ENCODE measurements at regions not wholly inside any gene's neighbourhood (a gene's known extent, or its start where the extent isn't known, plus 50 kb on each side); places are given as distances from the start of the nearest gene placed in this dataset.

DNA sequence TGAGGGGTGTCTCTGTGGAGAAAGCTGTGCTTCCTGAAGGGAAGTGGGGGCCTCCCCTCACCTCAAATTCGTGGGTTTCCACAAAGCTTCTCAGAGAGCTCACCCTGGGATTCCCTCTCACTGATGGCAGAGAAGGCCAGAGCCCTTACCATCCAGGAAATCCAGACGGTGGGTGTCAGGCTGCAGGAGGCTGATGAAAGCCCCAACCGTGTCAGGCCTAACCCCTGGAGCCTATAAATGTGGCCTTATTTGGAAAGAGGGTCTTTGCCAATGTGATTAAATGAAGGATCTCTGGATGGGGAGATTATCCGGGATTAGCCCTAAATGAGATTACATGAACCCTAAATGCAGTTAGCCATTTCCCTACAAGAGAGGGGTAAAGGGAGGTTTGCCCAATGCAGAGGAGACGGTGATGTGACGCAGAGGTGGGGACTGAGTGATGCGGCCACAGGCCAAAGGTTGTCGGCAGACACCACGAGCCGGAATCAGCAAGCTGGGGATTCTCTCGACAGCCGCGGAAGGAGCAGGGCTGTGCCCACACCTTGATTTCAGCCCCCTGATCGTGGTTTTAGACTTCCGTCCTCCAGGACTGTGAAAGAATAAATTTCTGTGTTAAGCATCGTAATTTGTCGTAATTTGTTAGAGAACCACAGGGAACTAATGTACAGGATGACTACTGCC, 82.6 kb downstream of the TOMM20 start:
- TF ChIP-seq, protein P1, sequence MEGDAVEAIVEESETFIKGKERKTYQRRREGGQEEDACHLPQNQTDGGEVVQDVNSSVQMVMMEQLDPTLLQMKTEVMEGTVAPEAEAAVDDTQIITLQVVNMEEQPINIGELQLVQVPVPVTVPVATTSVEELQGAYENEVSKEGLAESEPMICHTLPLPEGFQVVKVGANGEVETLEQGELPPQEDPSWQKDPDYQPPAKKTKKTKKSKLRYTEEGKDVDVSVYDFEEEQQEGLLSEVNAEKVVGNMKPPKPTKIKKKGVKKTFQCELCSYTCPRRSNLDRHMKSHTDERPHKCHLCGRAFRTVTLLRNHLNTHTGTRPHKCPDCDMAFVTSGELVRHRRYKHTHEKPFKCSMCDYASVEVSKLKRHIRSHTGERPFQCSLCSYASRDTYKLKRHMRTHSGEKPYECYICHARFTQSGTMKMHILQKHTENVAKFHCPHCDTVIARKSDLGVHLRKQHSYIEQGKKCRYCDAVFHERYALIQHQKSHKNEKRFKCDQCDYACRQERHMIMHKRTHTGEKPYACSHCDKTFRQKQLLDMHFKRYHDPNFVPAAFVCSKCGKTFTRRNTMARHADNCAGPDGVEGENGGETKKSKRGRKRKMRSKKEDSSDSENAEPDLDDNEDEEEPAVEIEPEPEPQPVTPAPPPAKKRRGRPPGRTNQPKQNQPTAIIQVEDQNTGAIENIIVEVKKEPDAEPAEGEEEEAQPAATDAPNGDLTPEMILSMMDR (IDR thresholded peaks at IDR 0.05), result no peak
- no peaks in the 10 kb centered on the region for H3K9me3 ChIP-seq
- ATAC-seq (no peak), DNase-seq (no peak)
- WGBS, 2 donors, result 93 to 94% methylated on average over 17 of the region's 17 CpGs
- H3K27ac ChIP-seq, result peak overlapping the region in 5 of 10 donors; percentile 89 to 97 (median 92)
- H3K4me1 ChIP-seq, result peaks cover 5 to 48% (median 28%) of the 10 kb centered on the region in 9 donors
- H3K27me3 ChIP-seq, result no peaks in the 10 kb centered on the region
- intact Hi-C loops (cut with DNase I), result loop anchor here in 5 of 10 donors (5.0 to 10.0 kb wide), 4 partner anchors 34 to 51 kb away; no protein-coding TSS in a partner anchor
- H3K36me3 ChIP-seq, result no peaks in the 10 kb centered on the region
- H3K4me3 ChIP-seq, result no peak overlapping the region

DNA sequence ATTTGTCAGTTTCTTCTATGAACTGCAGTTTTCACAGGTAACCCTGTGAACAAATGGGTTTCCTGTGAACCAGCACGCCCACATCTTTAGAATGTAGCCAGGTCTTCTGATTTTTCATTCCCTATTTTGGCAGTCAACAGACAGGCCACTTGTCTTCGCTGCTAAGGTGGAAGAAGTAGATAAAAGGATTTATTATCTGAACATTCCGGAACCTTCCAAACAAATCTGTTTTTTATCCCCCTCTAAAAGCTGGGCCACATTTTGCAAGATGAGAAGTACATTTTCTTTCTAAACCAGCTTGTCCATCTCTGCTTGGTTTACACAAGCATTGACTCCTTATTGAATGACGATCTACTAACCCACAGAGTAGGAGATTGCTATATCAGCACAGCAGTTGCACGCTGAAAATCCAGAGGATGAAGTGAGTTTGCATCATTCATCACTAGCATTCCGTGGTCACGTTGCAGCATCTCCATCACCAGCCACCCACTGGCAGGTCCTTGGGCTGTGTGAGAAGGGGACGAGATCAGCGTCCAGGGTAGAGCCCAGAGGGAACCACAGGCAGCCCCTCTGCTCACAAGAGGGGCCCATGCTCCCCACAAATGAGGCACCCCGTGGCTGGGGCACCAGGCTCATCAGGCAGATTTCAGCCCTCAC, 83.5 kb downstream of the TOMM20 start:
- no peak overlapping the region for H3K4me3 ChIP-seq
- peaks cover 0 to 2% (median 0%) of the 10 kb centered on the region in 11 donors for H3K9me3 ChIP-seq
- H3K4me1 ChIP-seq, result peaks cover 5 to 46% (median 21%) of the 10 kb centered on the region in 9 donors
- ATAC-seq, result no peak
- TF ChIP-seq, protein P1 (IDR thresholded peaks at IDR 0.05), result no peak
- intact Hi-C loops (cut with DNase I), result loop anchor here in 5 of 10 donors (5.0 to 10.0 kb wide), 4 partner anchors 33 to 50 kb away; no protein-coding TSS in a partner anchor
- no peaks in the 10 kb centered on the region for H3K27me3 ChIP-seq
- no peak for DNase-seq
- no peaks in the 10 kb centered on the region for H3K36me3 ChIP-seq
- peak overlapping the region in 2 of 10 donors; percentile 92 to 95 for H3K27ac ChIP-seq
- WGBS, 2 donors, result 92 to 94% methylated on average over 10 of the region's 10 CpGs

- WGBS, 2 donors, result 91 to 94% methylated on average over 3 of the region's 3 CpGs
- intact Hi-C loops (cut with DNase I), result loop anchor here in 2 of 10 donors (5.0 to 10.0 kb wide), 2 partner anchors 36 to 48 kb away; no protein-coding TSS in a partner anchor
- ATAC-seq (no peak), DNase-seq (no peak)
- H3K4me3 ChIP-seq, result no peak overlapping the region
- no peaks in the 10 kb centered on the region for H3K27me3 ChIP-seq
- TF ChIP-seq, protein P1 (IDR thresholded peaks at IDR 0.05), result no peak
- H3K27ac ChIP-seq, result no peak overlapping the region
- peaks cover 0 to 20% (median 0%) of the 10 kb centered on the region in 11 donors for H3K9me3 ChIP-seq
- H3K36me3 ChIP-seq, result no peaks in the 10 kb centered on the region
- peaks cover 5 to 34% (median 14%) of the 10 kb centered on the region in 9 donors for H3K4me1 ChIP-seq
Measured at GRCh38 chr1:235043234-235043633, 85.4 kb downstream of the TOMM20 start.

GRCh38 chr1:235038701-235039100, 89.9 kb downstream of the TOMM20 start:
- H3K4me1 ChIP-seq, result peaks cover 0 to 16% (median 0%) of the 10 kb centered on the region in 9 donors
- H3K4me3 ChIP-seq, result no peak overlapping the region
- intact Hi-C loops (cut with DNase I), result no loop called here
- peaks cover 0 to 23% (median 0%) of the 10 kb centered on the region in 11 donors for H3K9me3 ChIP-seq
- no peak overlapping the region for H3K27ac ChIP-seq
- H3K27me3 ChIP-seq, result no peaks in the 10 kb centered on the region
- H3K36me3 ChIP-seq, result no peaks in the 10 kb centered on the region
- whole genome bisulfite sequencing, 2 donors, result 87 to 93% methylated on average over 2 of the region's 2 CpGs
- TF ChIP-seq, protein P1 (IDR thresholded peaks at IDR 0.05), result no peak
- DNase-seq (no peak), ATAC-seq (no peak)

Data from heart right ventricle (tissue), 16 donors.